GM18499 (cell line): ENCODE measurements at regions not wholly inside any gene's neighbourhood (a gene's known extent, or its start where the extent isn't known, plus 50 kb on each side); places are given as distances from the start of the nearest gene placed in this dataset.

Experiments
- ATAC-seq: cut with Tn5 transposase; IDR thresholded peaks from one replicate; pipeline ENCODE4 v1.9.1; 2021; ENCODE audit warnings: moderate number of reproducible peaks; ENCODE audit not compliant: insufficient read depth, unreplicated experiment

- no peak for ATAC-seq
Observed at GRCh38 chr6:21802175-21802822, 208.7 kb downstream of the SOX4 start.

- ATAC-seq = no peak
Observed at GRCh38 chr6:21804941-21805610, 211.5 kb downstream of the SOX4 start.

GRCh38 chr6:21807299-21808044, 213.9 kb downstream of the SOX4 start:
- no peak for ATAC-seq

- ATAC-seq = no peak
Observed at GRCh38 chr6:21808045-21808470, 214.5 kb downstream of the SOX4 start.

- no peak for ATAC-seq
Observed at GRCh38 chr6:21808551-21809242, 215.1 kb downstream of the SOX4 start.

- ATAC-seq = no peak
Observed at GRCh38 chr6:21811484-21811883, 217.9 kb downstream of the SOX4 start.

GRCh38 chr6:21816231-21816630, 222.7 kb downstream of the SOX4 start:
- ATAC-seq = no peak

GRCh38 chr6:21820442-21820841, 226.9 kb downstream of the SOX4 start:
- no peak for ATAC-seq

- no peak for ATAC-seq
Observed at GRCh38 chr6:21823371-21823770, 229.8 kb downstream of the SOX4 start.

GRCh38 chr6:21824431-21825177, 231.1 kb downstream of the SOX4 start:
- no peak for ATAC-seq

- ATAC-seq = no peak
Observed at GRCh38 chr6:21826023-21826422, 232.5 kb downstream of the SOX4 start.

GRCh38 chr6:21826904-21827303, 233.4 kb downstream of the SOX4 start:
- no peak for ATAC-seq

GRCh38 chr6:21827425-21828202, 234.1 kb downstream of the SOX4 start:
- ATAC-seq = no peak

- ATAC-seq = no peak
Observed at GRCh38 chr6:21828704-21829103, 235.2 kb downstream of the SOX4 start.

- ATAC-seq = no peak
Observed at GRCh38 chr6:21829126-21829525, 235.6 kb downstream of the SOX4 start.

GRCh38 chr6:21831521-21832291, 238.2 kb downstream of the SOX4 start:
- ATAC-seq = no peak

- ATAC-seq = no peak
Observed at GRCh38 chr6:21836277-21836676, 242.7 kb downstream of the SOX4 start.

- ATAC-seq = no peak
Observed at GRCh38 chr6:21836772-21837425, 243.3 kb downstream of the SOX4 start.
